Transverse colon (tissue), 4 donors: ENCODE measurements at regions not wholly inside any gene's neighbourhood (a gene's known extent, or its start where the extent isn't known, plus 50 kb on each side); places are given as distances from the start of the nearest gene placed in this dataset.
A peak's percentile ranks its signal among the peaks of the same experiment; 100 is the strongest.

ENCODE experiments used
- DNase-seq: peaks from one replicate; pipeline ENCODE4 v3.0.0-alpha.2; 2019
- H3K27ac ChIP-seq, 4 donors: fragments of 200-600 bp; sonication (generic); 2 replicates each; pipeline ENCODE4 v1.5.1; 2016 to 2018; ENCODE audit warnings: inconsistent platforms in 4 of 4
- H3K27me3 ChIP-seq: fragments of 200-600 bp; sonication (generic); 2 replicates; pipeline ENCODE4 v1.5.1; 2017; ENCODE audit warnings: inconsistent platforms
- H3K36me3 ChIP-seq, 4 donors: fragments of 200-600 bp; sonication (generic); 2 replicates each; pipeline ENCODE4 v1.5.1; 2017 to 2019; ENCODE audit warnings: inconsistent platforms in 4 of 4
- H3K4me1 ChIP-seq, 4 donors: fragments of 200-600 bp; sonication (generic); 2 replicates each; pipeline ENCODE4 v1.5.1; 2017 to 2020; ENCODE audit warnings: inconsistent platforms in 4 of 4
- H3K4me3 ChIP-seq, 4 donors: fragments of 200-600 bp; sonication (generic); 1 replicate in 1 of 4; 2 replicates in 3 of 4; pipeline versions ENCODE4 v1.5.1 to v1.6.1; 2017 to 2019; ENCODE audit warnings: inconsistent platforms in 4 of 4
- H3K9me3 ChIP-seq, 2 donors: fragments of 200-600 bp; sonication (generic); 2 replicates each; pipeline ENCODE4 v1.5.1; 2017 to 2019; ENCODE audit warnings: inconsistent platforms in 2 of 2
- CTCF ChIP-seq, 5 experiments: fragments of 200-600 bp in 3 of 5; fragments of 450-650 bp in 2 of 5; sonication (generic) in 3 of 5; IDR thresholded peaks; 1 replicate in 2 of 5; 2 replicates in 3 of 5; pipeline ENCODE4 v1.5.1; 2016 to 2017; ENCODE audit warnings: antibody characterized with exemption in 5 of 5, inconsistent platforms in 3 of 5, mild to moderate bottlenecking in 2 of 5, moderate library complexity in 1 of 5
- EP300 ChIP-seq: sonication (generic); formaldehyde crosslinking; IDR thresholded peaks from one replicate; pipeline ENCODE4 v1.6.1; 2017; ENCODE audit warnings: antibody characterized with exemption, low read depth
- POLR2A ChIP-seq: fragments of 450-650 bp; IDR thresholded peaks from one replicate; pipeline ENCODE4 v1.6.1; 2016; ENCODE audit warnings: antibody characterized with exemption, mild to moderate bottlenecking, moderate library complexity
- POLR2AphosphoS5 ChIP-seq, 3 donors: sonication (generic); formaldehyde crosslinking; IDR thresholded peaks; one replicate each; pipeline ENCODE4 v1.6.1; 2016; ENCODE audit warnings: antibody characterized with exemption in 3 of 3
- WGBS, 2 donors: methylation state at CpG; one replicate each; pipeline ENCODE4 v1.1.5; 2018; ENCODE audit warnings: low coverage in 1 of 2; 5-methylcytosine and 5-hydroxymethylcytosine counted together
- in situ Hi-C, 4 donors: fragments of 200-750 bp; cut with MboI; loops; one replicate each; pipeline versions ENCODE4 v1.15.0 to v1.15.1; 2017; ENCODE audit warnings: low sequenced_read_pairs in 3 of 4, low pct_ligation_motif_present in 1 of 4, low pct_unique_long_range_greater_than_20kb in 1 of 4
- intact Hi-C: fragments of 100-400 bp; cut with DNase I; formaldehyde crosslinking; loops from one replicate; pipeline ENCODE4 v1.15.1; 2023; ENCODE audit warnings: low total_unique reads

GRCh38 chr18:22467760-22468553 lies 50.2 kb upstream of the CTAGE1 start:
- Histone ChIP-seq H3K9me3 (no peaks in the 10 kb centered on the region), H3K27ac (no peak overlapping the region), H3K4me1 (peaks cover 7 to 41% (median 16%) of the 10 kb centered on the region in 4 donors), H3K27me3 (no peaks in the 10 kb centered on the region), H3K4me3 (no peak overlapping the region), H3K36me3 (no peaks in the 10 kb centered on the region)
- TF ChIP-seq EP300 (no peak), POLR2AphosphoS5 (IDR thresholded peaks at IDR 0.05) (peak in 1 of 3 donors; percentile 28), POLR2A (no peak), CTCF (IDR thresholded peaks at IDR 0.05) (no peak)
- 80 to 84% methylated on average over 3 to 8 of the region's 8 CpGs for WGBS, 2 donors
- DNase-seq: no peak
- intact Hi-C loops (no loop called here), in situ Hi-C loops (loop anchor here in 1 of 4 donors (25.0 kb wide), 1 partner anchor 94 kb away; no protein-coding TSS in a partner anchor)

GRCh38 chr18:22468554-22468891 lies 50.8 kb upstream of the CTAGE1 start:
- no peak for DNase-seq
- H3K4me1 ChIP-seq: peaks cover 7 to 41% (median 16%) of the 10 kb centered on the region in 4 donors
- no peaks in the 10 kb centered on the region for H3K36me3 ChIP-seq
- H3K27ac ChIP-seq: no peak overlapping the region
- no peaks in the 10 kb centered on the region for H3K27me3 ChIP-seq
- intact Hi-C loops: no loop called here
- in situ Hi-C loops: loop anchor here in 1 of 4 donors (25.0 kb wide), 1 partner anchor 94 kb away; no protein-coding TSS in a partner anchor
- no peak overlapping the region for H3K4me3 ChIP-seq
- WGBS, 2 donors: 90 to 100% methylated on average over 1 to 6 of the region's 6 CpGs
- no peaks in the 10 kb centered on the region for H3K9me3 ChIP-seq
- TF ChIP-seq EP300 (no peak), CTCF (IDR thresholded peaks at IDR 0.05) (no peak), POLR2A (no peak), POLR2AphosphoS5 (IDR thresholded peaks at IDR 0.05) (no peak)

- no peaks in the 10 kb centered on the region for H3K27me3 ChIP-seq
- TF ChIP-seq POLR2A: no peak
- TF ChIP-seq POLR2AphosphoS5 (IDR thresholded peaks at IDR 0.05): no peak
- no peak for TF ChIP-seq CTCF (IDR thresholded peaks at IDR 0.05)
- TF ChIP-seq EP300: no peak
- no peak overlapping the region for H3K4me3 ChIP-seq
- intact Hi-C loops (no loop called here), in situ Hi-C loops (loop anchor here in 1 of 4 donors (25.0 kb wide), 1 partner anchor 93 kb away; no protein-coding TSS in a partner anchor)
- no peaks in the 10 kb centered on the region for H3K36me3 ChIP-seq
- peaks cover 7 to 41% (median 16%) of the 10 kb centered on the region in 4 donors for H3K4me1 ChIP-seq
- WGBS, 2 donors: 86 to 89% methylated on average over 6 of the region's 6 CpGs
- no peak for DNase-seq
- H3K27ac ChIP-seq: no peak overlapping the region
- H3K9me3 ChIP-seq: no peaks in the 10 kb centered on the region
These were observed 51.5 kb upstream of the CTAGE1 start for GRCh38 chr18:22469061-22469734.

- Histone ChIP-seq H3K36me3 (no peaks in the 10 kb centered on the region), H3K4me3 (no peak overlapping the region), H3K27me3 (no peaks in the 10 kb centered on the region), H3K27ac (no peak overlapping the region), H3K4me1 (peaks cover 7 to 41% (median 16%) of the 10 kb centered on the region in 4 donors), H3K9me3 (no peaks in the 10 kb centered on the region)
- TF ChIP-seq POLR2AphosphoS5 (IDR thresholded peaks at IDR 0.05) (no peak), CTCF (IDR thresholded peaks at IDR 0.05) (no peak), POLR2A (no peak), EP300 (no peak)
- no peak for DNase-seq
- intact Hi-C loops: no loop called here
- 33 to 84% methylated on average over 1 to 4 of the region's 4 CpGs for WGBS, 2 donors
- in situ Hi-C loops: loop anchor here in 1 of 4 donors (25.0 kb wide), 1 partner anchor 92 kb away; no protein-coding TSS in a partner anchor
These were observed 52.2 kb upstream of the CTAGE1 start for GRCh38 chr18:22469926-22470247.
